Retinal pigment epithelial cell (primary cell): ENCODE measurements at regions not wholly inside any gene's neighbourhood (a gene's known extent, or its start where the extent isn't known, plus 50 kb on each side); places are given as distances from the start of the nearest gene placed in this dataset.
"Not testable (repeated sequence)": the region's sequence is repeated elsewhere in the genome, so short reads cannot be mapped to it uniquely, and the experiment has no call there.

Experiments used
- DNase-seq: peaks from one replicate; pipeline ENCODE4 v3.0.0-alpha.2; 2010; ENCODE audit warnings: low read depth
- H3K4me3 ChIP-seq: 2 replicates; pipeline ENCODE4 v1.5.1; 2011; ENCODE audit warnings: mild to moderate bottlenecking, low read length, control low read depth, moderate library complexity
- TF ChIP-seq, protein P1 (sequence below): conservative IDR thresholded peaks from 2 replicates; pipeline ENCODE4 v1.5.1; 2011; ENCODE audit warnings: low read depth, low read length, control low read depth, inconsistent platforms

- DNase-seq, H3K4me3 ChIP-seq: not testable (repeated sequence)
Observed at GRCh38 chr5:21491182-21491581, 1362.0 kb downstream of the CDH12 start.

DNA sequence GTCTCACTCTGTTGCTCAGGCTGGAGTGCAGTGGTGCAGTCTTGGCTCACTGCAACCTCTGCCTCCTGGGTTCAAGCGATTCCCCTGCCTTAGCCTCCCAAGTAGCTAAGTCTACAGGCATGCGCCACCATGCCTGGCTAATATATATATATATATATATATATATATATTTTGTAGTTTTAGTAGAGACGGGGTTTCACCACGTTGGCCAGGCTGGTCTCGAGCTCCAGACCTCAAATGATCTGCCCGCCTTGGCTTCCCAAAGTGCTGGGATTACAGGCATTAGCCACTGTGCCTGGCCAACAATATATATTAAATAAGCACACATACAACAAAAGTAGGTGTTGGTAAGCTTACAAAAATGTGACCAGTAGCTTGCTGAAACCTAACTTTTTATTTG lies 1364.3 kb downstream of the CDH12 start:
- H3K4me3 ChIP-seq, DNase-seq: not testable (repeated sequence)

DNA sequence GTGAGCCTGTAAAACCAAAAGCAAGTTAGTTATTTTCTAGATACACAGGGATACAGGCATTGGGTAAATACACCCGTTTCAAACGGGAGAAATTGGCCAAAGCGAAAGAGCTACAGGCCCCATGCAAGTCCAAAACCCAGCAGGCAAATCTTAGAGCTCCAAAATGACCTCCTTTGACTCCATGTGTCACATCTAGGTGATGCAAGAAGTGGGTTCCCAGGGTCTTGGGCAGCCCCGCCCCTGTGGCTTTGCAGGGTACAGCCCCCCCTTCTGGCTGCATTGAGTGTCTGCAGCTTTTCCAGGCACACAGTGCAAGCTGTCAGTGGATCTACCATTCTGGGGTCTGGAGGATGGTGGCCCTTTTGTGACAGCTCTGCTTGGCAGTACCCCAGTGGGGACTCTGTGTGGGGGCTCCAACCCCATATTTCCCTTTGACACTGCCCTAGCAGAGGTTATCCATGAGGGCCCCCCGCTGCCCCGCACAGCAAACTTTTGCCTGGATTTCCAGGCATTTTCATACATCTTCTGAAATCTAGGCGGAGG lies 1367.6 kb downstream of the CDH12 start:
- TF ChIP-seq, protein P1, sequence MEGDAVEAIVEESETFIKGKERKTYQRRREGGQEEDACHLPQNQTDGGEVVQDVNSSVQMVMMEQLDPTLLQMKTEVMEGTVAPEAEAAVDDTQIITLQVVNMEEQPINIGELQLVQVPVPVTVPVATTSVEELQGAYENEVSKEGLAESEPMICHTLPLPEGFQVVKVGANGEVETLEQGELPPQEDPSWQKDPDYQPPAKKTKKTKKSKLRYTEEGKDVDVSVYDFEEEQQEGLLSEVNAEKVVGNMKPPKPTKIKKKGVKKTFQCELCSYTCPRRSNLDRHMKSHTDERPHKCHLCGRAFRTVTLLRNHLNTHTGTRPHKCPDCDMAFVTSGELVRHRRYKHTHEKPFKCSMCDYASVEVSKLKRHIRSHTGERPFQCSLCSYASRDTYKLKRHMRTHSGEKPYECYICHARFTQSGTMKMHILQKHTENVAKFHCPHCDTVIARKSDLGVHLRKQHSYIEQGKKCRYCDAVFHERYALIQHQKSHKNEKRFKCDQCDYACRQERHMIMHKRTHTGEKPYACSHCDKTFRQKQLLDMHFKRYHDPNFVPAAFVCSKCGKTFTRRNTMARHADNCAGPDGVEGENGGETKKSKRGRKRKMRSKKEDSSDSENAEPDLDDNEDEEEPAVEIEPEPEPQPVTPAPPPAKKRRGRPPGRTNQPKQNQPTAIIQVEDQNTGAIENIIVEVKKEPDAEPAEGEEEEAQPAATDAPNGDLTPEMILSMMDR: peak; percentile 23
- H3K4me3 ChIP-seq, DNase-seq: not testable (repeated sequence)

DNA sequence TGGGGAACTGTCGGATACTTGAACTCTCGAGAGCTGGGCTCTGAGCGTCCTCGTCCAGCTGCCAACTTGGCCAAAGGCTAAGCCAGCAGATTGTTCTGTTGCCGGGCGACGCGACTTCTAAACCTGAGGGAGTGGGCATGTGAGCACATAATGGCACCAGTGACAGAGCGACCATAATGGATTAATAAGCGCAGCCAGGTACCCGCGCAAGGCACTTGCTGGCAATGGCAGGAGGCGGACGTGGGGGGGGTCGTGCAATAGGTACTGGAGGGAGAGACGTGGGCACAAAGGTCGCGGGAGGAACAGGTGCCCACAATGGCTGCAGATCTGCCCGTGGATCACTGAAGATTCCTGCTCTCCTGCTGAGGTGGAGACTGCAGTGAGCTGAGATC lies 1368.7 kb downstream of the CDH12 start:
- not testable (repeated sequence) for H3K4me3 ChIP-seq, DNase-seq

GRCh38 chr5:21483790-21484497 lies 1369.2 kb downstream of the CDH12 start:
- not testable (repeated sequence) for H3K4me3 ChIP-seq

DNA sequence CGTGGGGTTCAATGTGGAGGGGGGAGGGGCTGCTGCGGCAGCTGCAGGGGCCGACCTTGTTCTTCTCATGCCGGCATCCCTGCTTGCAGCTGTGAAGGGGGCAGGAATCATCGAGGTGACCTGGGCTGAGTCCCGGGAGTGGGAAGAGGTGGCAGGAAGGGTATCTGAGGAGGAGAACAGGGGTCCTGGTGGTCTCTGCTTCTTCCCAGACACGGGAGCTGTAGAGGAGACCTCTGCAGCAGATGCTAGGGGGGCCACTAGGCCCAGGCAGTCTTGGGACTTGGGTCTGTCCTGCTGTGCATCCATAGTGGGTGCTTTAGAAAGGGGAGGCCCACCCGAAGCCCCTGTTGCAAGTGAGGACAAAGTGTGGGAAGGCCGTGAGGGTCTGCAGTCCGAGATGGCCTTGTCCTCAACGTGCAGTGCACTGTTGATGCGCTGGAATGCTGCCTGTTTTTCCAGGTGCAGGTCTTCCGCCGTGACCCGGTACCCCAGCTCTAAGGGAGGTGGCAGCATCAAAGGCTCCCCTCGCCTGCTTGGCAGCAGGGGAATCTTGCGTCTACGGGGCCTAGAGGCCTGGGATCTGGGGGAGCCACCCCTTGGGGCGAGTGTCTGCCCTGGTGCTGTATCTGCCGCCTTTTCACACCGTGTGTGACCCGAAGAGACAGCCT lies 1370.0 kb downstream of the CDH12 start:
- DNase-seq, H3K4me3 ChIP-seq: not testable (repeated sequence)

More at GRCh38 chr5:21483790-21484497, 1369.2 kb downstream of the CDH12 start:
- not testable (repeated sequence) for DNase-seq

DNA sequence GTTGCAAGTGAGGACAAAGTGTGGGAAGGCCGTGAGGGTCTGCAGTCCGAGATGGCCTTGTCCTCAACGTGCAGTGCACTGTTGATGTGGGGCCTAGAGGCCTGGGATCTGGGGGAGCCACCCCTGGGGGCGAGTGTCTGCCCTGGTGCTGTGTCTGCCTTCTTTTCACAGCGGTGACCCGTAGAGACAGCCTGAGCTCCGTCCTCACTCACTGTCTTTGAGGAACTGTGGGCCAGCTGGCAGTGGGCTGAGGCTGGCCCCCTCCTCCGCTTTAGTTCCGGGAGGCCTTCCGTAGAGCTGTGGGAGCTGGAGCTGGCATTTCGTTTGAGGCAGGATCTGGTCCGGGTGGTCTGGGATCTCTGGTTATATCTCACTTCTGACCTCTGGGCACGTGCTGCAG lies 1370.6 kb downstream of the CDH12 start:
- not testable (repeated sequence) for H3K4me3 ChIP-seq, DNase-seq

GRCh38 chr5:21481320-21482270 lies 1371.5 kb downstream of the CDH12 start:
- not testable (repeated sequence) for DNase-seq

GRCh38 chr5:21480054-21480453 lies 1373.1 kb downstream of the CDH12 start:
- not testable (repeated sequence) for DNase-seq, H3K4me3 ChIP-seq

More at GRCh38 chr5:21481320-21482270, 1371.5 kb downstream of the CDH12 start:
- not testable (repeated sequence) for H3K4me3 ChIP-seq

GRCh38 chr5:21473981-21474380 lies 1379.2 kb downstream of the CDH12 start:
- not testable (repeated sequence) for H3K4me3 ChIP-seq, DNase-seq

DNA sequence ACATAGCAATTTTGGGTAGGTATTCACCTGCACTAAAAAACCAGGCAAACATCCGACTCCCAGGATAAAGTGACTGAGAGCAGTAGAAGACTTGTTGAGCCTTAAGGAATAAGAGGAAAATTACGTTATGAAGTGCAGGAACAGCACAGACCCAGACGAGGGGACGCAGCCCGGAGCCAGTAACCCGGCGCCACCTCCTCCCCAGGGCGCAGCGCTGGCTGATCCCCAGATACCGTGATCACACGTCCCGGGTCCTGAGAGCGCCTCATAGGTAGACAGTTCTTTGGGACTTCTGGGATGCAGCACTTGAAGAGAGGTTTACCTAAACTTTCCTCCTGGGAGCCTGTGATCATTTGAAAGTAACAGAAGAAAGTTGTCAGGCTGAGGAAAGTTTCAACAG lies 1379.7 kb downstream of the CDH12 start:
- DNase-seq, H3K4me3 ChIP-seq: not testable (repeated sequence)

GRCh38 chr5:21471691-21472090 lies 1381.5 kb downstream of the CDH12 start:
- not testable (repeated sequence) for DNase-seq, H3K4me3 ChIP-seq
